Thoracic aorta (tissue), 2 donors: ENCODE measurements at regions not wholly inside any gene's neighbourhood (a gene's known extent, or its start where the extent isn't known, plus 50 kb on each side); places are given as distances from the start of the nearest gene placed in this dataset.

Experiments used
- ATAC-seq: fragments of 150-250 bp; one replicate; pipeline ENCODE4 v1.8.0; 2017; ENCODE audit warnings: low read depth; ENCODE audit not compliant: insufficient number of reproducible peaks, low FRiP score
- DNase-seq: peaks from one replicate; pipeline ENCODE4 v3.0.0-alpha.2; 2020; ENCODE audit warnings: low spot score
- H3K27ac ChIP-seq, 2 donors: fragments of 200-600 bp; sonication (generic); 1 replicate in 1 of 2; 2 replicates in 1 of 2; pipeline ENCODE4 v1.5.1; 2016; ENCODE audit warnings: mild to moderate bottlenecking in 2 of 2, moderate library complexity in 2 of 2
- H3K27me3 ChIP-seq: fragments of 200-600 bp; sonication (generic); replicated peaks from 2 replicates; pipeline ENCODE4 v1.6.0; 2016; ENCODE audit warnings: mild to moderate bottlenecking; ENCODE audit not compliant: insufficient read depth
- H3K36me3 ChIP-seq: fragments of 200-600 bp; sonication (generic); one replicate; pipeline ENCODE4 v1.5.1; 2016
- H3K4me1 ChIP-seq, 2 donors: fragments of 200-600 bp; sonication (generic); 1 replicate in 1 of 2; 2 replicates in 1 of 2; pipeline versions ENCODE4 v1.5.1 to v1.6.0; 2016; ENCODE audit warnings: low read depth in 2 of 2, mild to moderate bottlenecking in 1 of 2; ENCODE audit not compliant: control insufficient read depth in 1 of 2
- H3K4me3 ChIP-seq: fragments of 200-600 bp; sonication (generic); 2 replicates; pipeline ENCODE4 v1.5.1; 2016; ENCODE audit warnings: mild to moderate bottlenecking
- H3K9me3 ChIP-seq: fragments of 200-600 bp; sonication (generic); 2 replicates; pipeline ENCODE4 v1.5.1; 2016
- CTCF ChIP-seq: fragments of 200-600 bp; sonication (generic); IDR thresholded peaks from one replicate; pipeline ENCODE4 v1.5.1; 2019; ENCODE audit warnings: antibody characterized with exemption

GRCh38 chr4:23355258-23355657, 534.6 kb downstream of the PPARGC1A start:
- Histone ChIP-seq H3K4me1 (no peaks in the 10 kb centered on the region), H3K36me3 (no peaks in the 10 kb centered on the region), H3K4me3 (no peak overlapping the region), H3K9me3 (no peaks in the 10 kb centered on the region), H3K27ac (no peak overlapping the region), H3K27me3 (no peaks in the 10 kb centered on the region)
- no peak for ATAC-seq
- DNase-seq = no peak
- no peak for TF ChIP-seq CTCF

GRCh38 chr4:23353200-23353599, 536.6 kb downstream of the PPARGC1A start:
- H3K36me3 ChIP-seq = no peaks in the 10 kb centered on the region
- H3K4me3 ChIP-seq = no peak overlapping the region
- no peak overlapping the region for H3K27ac ChIP-seq
- ATAC-seq (no peak), DNase-seq (no peak)
- no peaks in the 10 kb centered on the region for H3K4me1 ChIP-seq
- H3K27me3 ChIP-seq = no peaks in the 10 kb centered on the region
- no peak for TF ChIP-seq CTCF
- H3K9me3 ChIP-seq = no peaks in the 10 kb centered on the region

- no peaks in the 10 kb centered on the region for H3K9me3 ChIP-seq
- H3K27ac ChIP-seq = no peak overlapping the region
- H3K4me1 ChIP-seq = no peaks in the 10 kb centered on the region
- no peak for ATAC-seq
- no peaks in the 10 kb centered on the region for H3K36me3 ChIP-seq
- H3K4me3 ChIP-seq = no peak overlapping the region
- no peak for TF ChIP-seq CTCF
- DNase-seq = no peak
- no peaks in the 10 kb centered on the region for H3K27me3 ChIP-seq
These were observed 540.9 kb downstream of the PPARGC1A start for GRCh38 chr4:23348789-23349498.

GRCh38 chr4:23337292-23337691, 552.6 kb downstream of the PPARGC1A start:
- Histone ChIP-seq H3K4me3 (no peak overlapping the region), H3K36me3 (no peaks in the 10 kb centered on the region), H3K27ac (no peak overlapping the region), H3K27me3 (no peaks in the 10 kb centered on the region), H3K9me3 (no peaks in the 10 kb centered on the region), H3K4me1 (peaks cover 0 to 7% of the 10 kb centered on the region in 2 donors)
- DNase-seq (no peak), ATAC-seq (no peak)
- TF ChIP-seq CTCF = no peak

GRCh38 chr4:23333946-23334878, 555.6 kb downstream of the PPARGC1A start:
- Histone ChIP-seq H3K9me3 (no peaks in the 10 kb centered on the region), H3K4me3 (no peak overlapping the region), H3K27ac (no peak overlapping the region), H3K27me3 (no peaks in the 10 kb centered on the region), H3K4me1 (peaks cover 0 to 7% of the 10 kb centered on the region in 2 donors), H3K36me3 (no peaks in the 10 kb centered on the region)
- DNase-seq (no peak), ATAC-seq (no peak)
- no peak for TF ChIP-seq CTCF
